ENCODE measurements at regions not wholly inside any gene's neighbourhood (a gene's known extent, or its start where the extent isn't known, plus 50 kb on each side); places are given as distances from the start of the nearest gene placed in this dataset.

DNA sequence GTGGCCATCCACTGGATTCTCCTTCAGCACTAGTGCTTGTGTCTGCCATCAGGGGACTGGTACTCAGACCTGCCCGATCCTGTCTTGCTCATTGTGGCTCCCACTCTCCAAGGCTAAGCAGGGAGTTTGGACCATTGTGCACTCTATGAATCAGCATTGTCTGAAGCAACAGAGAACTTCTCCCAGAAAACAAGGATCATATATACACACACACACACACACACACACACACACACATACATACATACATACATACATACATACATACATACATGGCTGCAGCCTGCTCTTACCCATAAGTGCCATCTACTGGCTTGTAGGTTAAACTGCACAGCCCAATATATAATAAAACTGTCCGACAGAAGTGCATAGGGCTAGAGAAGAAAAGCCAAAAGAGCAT, 345.3 kb upstream of the LCORL start:
- no peak for DNase-seq (ENCODE audit: low spot score)

DNA sequence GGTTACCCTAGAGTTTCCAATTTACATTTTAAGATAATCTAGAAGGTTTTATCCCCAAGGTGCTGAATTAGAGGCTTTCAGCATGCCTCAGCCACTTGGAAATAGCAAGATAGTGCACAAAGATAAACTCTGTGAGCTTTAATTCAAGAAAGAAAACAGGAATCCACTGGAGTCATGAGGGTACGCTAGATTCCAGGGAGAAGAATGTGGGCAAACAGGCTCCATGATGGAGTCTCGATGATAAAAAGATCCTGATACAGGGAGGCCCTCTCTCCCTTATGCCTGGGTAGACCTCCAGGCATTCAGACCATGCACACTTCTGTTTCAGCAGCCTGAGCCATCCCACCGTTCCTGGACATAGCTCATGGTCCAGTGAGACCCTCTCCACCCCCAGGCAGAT, 344.6 kb upstream of the LCORL start:
- no peak for DNase-seq (ENCODE audit: low spot score)

DNA sequence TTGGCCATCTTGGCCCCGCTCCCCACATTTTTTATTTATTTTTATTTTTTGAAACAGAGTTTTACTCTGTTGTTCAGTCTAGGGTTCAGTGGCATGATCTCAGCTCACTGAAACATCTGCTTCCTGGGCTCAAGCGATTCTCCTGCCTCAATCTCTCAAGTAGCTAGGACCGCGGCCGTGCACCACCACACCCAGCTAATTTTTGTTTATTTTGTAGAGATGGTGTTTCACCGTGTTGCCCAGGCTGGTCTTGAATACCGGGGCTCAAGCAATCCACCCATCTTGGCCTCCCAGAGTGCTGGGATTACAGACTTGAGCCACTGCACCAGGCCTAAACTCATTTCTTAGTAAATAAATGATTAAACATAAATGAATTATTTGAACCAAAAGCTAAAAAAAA, 322.0 kb upstream of the LCORL start:
- DNase-seq (ENCODE audit: low spot score) = no peak

DNA sequence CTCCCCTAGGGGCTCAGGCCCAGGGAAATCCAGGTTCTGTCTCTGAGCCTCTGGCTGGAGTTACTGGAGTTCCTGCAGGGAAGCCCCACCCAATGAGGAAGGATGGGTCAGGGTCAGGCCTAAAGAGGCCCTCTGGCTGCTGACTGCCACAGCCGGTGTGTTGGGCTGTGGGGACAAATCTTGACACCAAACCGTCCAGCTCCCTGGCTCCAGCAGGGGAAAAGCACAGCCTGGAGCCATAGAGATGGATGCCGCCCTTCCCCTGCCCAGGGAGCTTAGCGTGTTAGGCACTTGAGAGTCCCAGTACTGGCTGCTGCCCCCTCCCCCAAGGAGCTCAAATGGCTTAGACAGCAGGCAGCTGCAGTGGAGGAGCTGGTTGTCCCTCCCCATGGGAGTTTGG, 321.3 kb upstream of the LCORL start:
- no peak for DNase-seq (ENCODE audit: low spot score)

DNA sequence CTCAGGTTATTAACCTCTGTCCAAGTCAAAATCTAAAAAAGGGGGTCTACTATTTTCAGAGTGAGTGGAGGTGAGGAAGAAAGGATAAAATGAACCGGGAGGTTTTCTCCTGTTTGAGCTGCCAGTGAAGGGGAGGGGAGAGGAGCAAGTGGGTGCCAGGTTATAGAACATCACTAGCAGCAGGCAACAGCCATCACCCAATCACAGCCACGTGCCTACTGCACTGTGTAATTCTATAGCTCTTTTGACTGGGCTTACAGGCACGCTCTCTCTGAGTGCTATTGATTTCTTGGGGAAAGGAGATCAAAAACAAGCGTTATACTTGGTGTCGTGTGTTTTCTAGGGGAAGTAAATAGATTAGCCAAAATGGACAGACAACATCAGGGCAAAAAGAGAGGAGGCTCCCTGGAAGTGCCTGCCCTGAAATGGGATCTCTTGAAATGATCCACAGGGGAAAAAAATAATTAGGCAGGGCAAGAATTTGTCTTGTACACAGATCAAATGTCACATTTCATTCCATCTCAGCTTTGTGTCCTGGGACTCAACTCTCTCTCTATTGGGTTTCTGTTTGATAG, 300.5 kb upstream of the LCORL start:
- DNase-seq (ENCODE audit: low spot score) = no peak

DNA sequence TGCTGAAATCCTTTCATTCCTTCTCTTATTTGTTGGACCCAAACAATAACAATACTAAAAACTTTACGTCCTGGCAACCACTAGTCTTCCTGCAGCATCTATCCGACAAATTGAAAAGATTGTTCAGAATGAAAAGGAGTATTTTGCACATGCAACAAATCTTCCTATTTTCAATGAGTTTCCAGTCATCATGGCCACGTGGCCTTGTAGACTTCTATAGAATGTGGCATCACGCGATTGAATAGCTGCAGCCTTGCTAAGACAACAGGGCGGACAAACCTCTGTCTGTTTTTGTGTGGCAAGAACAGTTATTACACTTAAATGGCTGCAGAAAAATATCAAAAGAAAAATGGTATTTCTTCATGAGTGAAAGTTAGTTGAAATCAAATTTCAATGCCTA, 297.9 kb upstream of the LCORL start:
- no peak for DNase-seq (ENCODE audit: low spot score)

DNA sequence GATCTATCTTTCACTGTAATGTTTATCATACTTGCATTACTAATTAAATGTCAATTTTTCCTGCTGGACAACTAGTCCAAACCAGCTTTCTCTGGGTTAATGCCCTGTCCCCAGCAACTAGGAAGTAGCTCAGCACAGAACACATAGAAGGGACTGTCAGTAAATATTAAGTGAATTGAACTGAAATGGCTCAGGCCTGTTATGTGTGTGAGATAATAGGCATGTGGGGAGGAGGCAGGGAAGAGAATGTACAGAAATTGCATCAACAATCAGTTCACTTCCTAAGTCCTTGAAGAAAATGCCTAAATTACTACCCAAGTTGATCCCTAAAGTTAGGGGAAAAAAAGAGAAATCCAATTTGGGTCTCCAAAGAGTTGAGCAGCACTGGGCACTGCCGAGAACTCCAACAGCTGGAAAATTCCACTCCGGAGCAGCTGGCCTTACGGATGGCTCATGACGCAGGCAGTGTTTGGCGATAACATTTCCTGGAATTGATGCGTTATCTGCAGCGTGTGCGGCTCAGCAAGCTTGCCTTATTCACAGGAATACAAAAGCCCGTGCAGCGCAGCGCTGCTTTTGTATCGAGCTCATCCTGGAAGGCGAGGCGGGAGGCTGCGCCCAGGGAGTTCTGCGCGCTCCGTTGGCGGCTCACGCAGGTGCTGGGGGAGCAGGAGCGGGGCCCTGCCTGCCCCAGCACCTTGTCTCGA, 297.3 kb upstream of the LCORL start:
- no peak for DNase-seq (ENCODE audit: low spot score)

DNA sequence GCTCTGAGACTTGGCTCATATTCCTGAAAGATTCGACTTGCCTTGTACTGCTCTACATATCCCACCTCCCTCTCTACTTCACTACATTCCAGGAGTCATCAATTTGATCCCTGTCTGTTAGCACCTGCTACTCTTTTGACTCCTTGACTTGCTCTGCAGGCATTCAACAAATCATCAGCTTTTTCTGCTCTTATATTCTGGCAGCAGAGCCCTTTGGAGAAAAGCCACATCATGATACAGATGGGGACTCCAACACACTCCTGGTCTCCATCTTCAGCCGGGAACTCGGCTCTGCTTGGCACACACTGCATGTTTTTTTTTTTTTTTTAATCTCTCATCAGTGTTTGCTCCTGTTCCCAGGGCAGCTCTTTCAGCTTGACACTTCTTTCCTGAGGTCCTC, 293.2 kb upstream of the LCORL start:
- no peak for DNase-seq (ENCODE audit: low spot score)

DNA sequence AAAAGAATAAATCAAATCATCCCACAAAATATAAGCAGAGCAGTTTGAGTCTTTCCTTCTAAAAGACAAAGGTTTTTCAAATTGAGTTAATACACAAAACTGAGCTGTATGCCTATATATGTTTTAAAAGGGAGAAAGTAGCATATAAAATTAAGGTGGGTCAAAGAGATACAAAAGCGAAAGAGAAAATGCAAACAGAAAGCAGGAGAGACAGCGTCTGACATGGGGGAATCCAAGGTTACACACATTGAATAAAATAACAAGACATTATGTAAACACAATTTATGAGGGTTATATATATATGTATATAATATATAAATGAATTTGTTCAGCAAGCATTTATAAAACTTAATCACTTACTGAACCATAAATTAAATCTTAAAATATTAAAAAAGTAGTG, 276.1 kb upstream of the LCORL start:
- no peak for DNase-seq (ENCODE audit: low spot score)

DNA sequence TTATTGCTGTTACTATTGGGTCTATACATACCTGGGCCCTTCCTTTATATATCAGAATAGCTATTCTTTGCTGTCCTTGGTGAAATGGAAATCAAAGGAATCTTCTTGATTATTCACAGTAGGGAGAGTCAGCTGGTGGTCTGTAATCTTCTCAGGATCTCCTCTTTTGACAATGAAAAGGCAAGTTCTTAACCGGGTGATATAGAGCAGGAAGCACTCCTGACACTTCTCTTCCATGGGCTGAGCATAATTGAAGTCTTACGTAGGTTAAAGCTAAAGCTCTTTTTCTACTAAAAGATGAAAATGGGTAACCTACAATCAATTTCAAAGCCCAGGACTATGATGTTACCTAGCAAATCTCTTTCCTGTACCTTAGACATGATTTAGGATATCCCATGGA, 274.9 kb upstream of the LCORL start:
- DNase-seq (ENCODE audit: low spot score) = no peak

DNA sequence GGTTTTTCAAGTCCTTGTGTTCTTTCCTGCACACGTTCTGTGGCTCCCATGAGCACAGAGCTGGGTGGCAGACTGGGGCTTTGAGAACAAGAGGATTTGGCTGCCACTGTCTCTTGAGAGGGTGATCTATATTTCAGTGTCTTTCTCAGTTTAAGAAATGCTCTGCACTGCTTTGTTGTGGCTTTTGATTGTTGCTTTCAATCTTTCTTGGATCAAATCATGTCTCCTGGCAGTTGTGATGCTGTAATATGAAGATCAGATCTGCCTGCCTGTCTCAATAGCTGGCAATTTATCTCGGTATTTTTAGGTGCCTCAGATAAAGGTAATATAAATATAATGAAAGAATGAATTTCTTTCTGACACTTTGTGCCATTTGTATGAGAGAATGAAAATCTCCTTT, 273.3 kb upstream of the LCORL start:
- DNase-seq (ENCODE audit: low spot score) = no peak

DNA sequence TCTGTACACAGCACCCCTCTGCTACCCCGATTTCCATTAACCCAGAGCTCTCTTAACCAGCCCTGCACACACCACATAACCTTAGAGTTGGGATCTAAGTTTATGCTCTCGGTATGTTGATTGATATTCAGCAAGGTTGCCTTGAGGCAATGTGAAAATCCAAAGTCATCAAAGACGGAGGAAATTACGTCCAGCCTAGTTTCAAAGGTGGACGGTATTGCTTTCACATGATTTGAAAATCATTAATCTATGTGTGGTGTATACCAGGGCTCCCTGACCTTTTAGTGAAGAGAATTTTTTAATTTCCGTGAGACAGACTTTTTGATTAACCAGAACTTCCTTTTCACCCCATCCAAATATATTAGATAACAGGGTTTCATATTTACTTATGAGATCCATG, 272.5 kb upstream of the LCORL start:
- no peak for DNase-seq (ENCODE audit: low spot score)

DNA sequence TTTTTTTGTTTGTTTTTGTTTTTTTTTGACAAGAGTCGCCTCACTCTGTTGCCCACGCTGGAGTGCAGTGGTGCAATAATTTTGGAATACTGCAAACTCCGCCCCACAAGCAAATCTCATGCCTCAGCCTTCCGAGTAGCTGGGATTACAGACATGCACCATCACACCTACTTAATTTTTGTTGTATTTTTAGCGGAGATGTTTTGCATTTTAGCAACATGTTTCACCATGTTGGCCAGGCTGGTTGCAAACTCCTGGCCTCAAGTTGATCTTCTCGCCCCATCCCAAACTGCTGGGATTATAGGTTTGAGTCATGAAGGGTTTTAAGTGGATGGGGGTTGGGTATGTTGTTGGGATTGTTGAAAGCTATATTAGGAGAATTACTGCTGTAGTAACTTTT, 270.9 kb upstream of the LCORL start:
- no peak for DNase-seq (ENCODE audit: low spot score)

DNA sequence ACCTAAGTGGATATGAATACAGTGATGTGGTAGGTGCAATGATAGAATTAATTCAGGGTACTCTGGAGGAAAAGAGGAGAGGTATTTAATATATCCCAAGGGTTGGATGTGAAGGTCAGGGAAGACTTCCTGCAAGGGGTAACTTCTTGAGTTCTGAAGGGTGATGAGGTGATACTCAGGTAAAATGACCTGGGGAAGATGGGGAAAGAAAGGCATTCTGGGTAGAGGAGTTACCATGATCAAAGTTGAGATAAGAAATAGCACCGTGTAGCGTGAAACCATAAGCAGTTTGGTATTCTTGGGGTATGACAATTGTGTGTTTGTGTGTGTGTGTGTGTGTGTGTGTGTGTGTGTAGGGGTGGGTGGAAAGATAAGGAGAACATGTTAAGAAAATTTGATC, 270.4 kb upstream of the LCORL start:
- no peak for DNase-seq (ENCODE audit: low spot score)

DNA sequence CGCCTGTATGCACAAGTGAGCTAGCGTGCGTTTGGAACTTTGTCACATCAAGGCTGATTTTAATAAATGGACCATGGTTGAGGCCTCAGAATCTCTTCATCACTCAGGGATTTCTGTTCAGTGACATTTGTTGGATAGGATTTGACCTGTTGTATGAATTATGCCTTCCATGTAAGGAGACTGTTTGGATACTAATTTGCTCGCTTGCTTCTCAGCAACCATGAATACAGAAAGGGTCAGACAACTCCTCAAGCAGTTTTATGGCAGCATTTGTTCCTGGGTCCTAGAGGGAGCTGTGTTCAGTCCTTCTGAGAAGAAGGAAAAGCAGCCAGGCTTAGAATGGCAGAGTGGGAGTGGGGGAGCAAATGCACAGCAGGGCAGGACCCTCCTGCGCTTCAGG, 269.7 kb upstream of the LCORL start:
- no peak for DNase-seq (ENCODE audit: low spot score)

DNA sequence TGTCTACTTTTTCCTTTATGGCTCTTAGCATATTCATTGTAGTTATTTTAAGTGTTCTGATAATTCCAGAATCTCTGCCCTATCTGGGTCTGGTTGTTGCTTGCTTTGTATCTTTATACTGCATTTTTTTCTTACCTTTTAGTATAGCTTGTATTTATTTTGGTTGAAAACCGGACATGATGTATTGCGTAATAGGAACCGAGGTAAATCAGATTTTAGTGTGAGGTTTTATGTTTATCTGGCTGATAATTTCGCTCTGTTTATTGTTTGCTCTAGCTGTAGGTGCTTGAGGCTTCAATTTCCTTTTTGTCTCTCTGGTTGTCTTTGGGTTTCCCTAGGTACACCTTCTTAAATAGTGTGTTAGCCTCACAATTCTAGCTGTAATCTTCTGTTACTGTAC, 263.8 kb upstream of the LCORL start:
- DNase-seq (ENCODE audit: low spot score) = no peak

DNA sequence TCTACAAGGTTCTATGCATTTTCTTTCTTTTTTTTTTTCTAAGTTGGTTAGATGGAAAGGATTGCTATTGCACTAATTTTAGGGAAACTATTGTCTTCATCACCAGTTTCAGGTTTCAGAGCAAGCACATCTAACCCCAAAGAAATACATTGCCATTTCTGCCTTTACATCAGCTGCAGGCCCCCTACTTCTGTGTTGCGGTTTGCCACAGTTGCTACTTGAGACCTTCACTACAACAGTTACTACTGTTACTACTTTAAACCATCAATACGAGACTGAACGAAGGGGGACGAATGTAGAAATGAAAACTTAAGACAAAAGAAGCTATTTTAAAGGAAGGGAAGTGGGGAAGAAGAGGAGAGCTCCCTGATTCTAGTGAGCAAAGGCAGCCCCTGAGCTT, 256.7 kb upstream of the LCORL start:
- no peak for DNase-seq (ENCODE audit: low spot score)

DNA sequence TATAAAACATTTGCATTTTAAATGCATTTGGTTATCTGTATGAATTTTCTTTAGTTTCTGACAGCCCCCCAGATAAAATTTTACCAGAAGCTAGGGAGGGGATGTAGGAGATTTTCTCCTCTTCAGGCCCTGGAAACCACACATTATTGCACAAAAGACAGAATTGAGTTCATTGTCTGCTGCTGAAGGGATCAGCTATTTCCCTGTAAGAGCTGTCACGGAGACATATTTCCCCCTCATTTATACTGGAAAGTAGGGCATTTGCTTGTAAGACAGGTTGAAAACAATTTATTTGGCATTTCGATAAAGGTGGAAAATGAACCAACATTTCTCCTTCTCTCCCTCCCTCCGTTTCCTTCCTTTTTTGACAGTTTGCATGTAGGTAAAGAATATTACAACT, 241.3 kb upstream of the LCORL start:
- DNase-seq (ENCODE audit: low spot score) = no peak

DNA sequence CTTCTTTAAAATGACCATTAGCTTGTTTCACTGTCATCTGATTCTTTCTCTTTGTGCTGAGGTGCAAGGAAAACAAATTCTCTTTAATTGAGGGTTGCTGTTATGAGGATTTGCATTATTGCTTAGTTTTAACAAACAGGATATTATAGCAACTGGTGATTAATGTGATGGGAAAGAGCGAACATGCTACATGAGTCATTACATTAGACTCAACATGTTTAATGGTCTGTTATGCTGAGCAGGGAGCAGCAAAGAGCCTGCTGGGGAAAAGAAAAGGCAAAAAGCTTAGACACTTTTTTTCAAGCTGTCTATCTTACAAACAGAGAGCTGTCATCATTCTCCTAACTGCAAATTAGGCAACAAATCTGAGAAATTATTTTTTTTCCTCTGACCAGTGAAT, 230.5 kb upstream of the LCORL start:
- no peak for DNase-seq (ENCODE audit: low spot score)

DNA sequence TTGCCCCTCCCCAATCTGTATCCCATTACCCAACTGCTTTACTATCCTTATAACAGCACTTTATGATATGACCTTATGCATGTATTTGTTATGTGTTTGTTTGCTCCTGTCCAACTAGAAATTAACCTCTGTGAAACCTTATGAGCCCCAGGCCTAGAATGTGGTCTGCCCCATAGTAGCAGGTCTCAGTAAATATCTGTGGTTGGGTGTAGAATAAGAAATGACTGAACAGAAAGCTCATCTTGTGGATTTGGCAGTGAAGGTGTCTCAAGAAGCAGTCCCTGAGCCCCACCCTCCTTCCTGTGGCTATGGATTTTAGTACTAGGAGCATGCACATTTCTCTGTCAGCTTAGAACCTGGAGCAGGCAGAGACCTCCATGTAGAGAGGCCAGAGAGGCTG, 229.0 kb upstream of the LCORL start:
- DNase-seq (ENCODE audit: low spot score) = no peak

DNA sequence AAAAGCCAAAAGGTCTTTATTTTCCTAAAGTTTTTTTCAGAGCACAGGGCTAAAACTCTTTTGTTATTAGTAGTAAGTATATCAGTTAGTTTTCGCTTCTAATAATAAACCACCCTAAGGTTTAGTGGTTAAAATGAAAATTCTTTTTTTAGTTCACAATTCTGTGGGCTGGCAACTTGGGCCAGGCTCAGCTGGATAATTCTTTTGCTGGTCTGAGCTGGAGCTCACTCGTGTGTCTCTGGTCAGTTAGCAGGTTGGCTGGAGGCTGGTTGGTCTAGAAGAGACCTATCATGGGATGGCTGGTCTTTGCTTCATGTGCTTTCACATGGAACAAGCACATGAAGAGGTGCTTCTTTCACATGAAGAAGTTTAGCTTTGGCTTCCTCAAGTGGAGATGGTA, 227.1 kb upstream of the LCORL start:
- DNase-seq (ENCODE audit: low spot score) = no peak

DNA sequence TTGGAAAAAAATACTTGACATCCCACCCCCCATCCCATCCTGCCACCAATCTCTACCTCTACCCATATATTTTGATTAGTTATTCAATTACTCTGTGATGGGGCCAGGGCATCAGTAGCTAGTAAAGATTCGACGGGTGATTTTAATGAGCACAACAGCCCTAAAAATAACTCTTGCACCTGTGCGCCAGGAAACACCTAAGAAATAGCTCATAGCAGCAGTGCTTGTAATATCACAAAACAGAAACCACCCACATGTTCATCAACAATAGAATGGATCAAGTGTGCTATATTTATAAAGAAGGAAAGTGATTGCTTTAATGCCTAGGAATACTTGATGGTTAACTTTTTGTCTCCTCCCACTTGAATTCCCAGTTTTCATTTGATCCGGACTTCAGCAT, 225.6 kb upstream of the LCORL start:
- no peak for DNase-seq (ENCODE audit: low spot score)

DNA sequence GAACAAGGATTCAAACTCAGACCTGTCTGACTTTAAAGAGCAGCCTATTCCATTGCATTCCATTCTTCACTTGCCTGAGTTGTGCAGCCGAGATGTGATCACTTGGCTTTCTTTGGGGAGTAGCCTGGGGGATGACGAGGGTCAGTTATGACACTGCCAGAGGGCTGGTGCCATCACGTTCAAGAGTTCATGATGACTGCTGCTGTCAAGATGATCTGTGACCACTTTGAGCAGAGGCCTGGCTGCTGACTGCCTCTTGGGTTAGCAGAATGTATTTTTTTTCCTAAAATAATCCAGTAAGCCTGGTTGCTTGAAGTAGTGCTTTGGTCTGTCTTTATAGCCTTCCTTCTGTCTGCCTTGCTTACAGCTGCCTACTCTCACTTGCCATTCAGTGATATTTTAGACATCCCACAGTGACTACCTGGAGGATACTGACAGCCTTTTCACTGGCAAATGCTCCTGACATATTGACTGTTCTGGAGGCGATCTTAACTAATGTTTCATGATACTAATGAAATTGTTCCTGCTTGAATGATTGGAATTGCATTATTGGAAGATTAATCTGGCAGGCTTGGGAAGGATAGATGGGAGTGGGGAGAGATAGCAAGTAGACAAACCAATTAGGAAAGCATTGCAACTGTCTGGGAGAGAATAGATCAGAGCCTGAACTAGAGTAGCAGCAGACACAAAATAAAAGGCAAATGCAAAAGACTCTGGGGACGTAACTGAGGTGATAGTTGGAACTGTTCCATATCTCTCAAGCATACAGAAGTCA, 221.6 kb upstream of the LCORL start:
- DNase-seq (ENCODE audit: low spot score) = no peak

DNA sequence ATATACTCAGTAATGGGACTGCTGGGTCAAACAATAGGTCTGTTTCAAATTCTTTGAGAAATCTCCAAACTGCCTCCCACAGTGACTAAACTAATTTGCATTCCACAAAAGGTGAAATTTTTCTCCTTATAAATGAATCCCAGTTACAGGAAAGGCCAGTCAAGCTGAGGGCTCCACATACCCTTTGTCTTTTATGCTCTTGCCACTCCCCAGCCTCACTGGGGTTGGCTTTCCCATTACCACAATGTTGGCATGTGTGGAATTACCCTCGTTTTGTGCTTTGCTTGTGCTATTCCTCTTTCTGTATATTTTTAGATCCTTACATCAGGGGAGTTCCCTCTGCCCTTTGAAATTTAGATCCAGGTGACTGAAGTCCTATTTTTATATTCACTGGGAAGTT, 220.2 kb upstream of the LCORL start:
- no peak for DNase-seq (ENCODE audit: low spot score)

All from HuH-7 (cell line).